HepG2 (cell line): ENCODE measurements at regions not wholly inside any gene's neighbourhood (a gene's known extent, or its start where the extent isn't known, plus 50 kb on each side); places are given as distances from the start of the nearest gene placed in this dataset.

ENCODE experiments used
- DBP ChIP-seq: sonication (generic); formaldehyde crosslinking; IDR thresholded peaks from 2 replicates; pipeline ENCODE4 v1.4.0; 2020; ENCODE audit warnings: missing genetic modification reagents; ENCODE audit errors: not compliant biosample characterization
- EP300 ChIP-seq, 3 experiments: sonication (generic) in 1 of 3; formaldehyde crosslinking in 1 of 3; IDR thresholded peaks; 2 replicates each; pipeline versions ENCODE4 v1.5.1 to v1.6.1; 2011 to 2020; ENCODE audit warnings: low read depth in 2 of 3, low read length in 2 of 3, borderline replicate concordance in 1 of 3, improper control_type of control experiment in 1 of 3, mild to moderate bottlenecking in 1 of 3, missing genetic modification reagents in 1 of 3, moderate library complexity in 1 of 3
- KMT2A ChIP-seq: sonication (generic); formaldehyde crosslinking; IDR thresholded peaks from 2 replicates; pipeline ENCODE4 v1.4.0; 2020; ENCODE audit warnings: missing genetic modification reagents
- MXD3 ChIP-seq: IDR thresholded peaks from 2 replicates; pipeline ENCODE4 v1.6.1; 2016; ENCODE audit warnings: mild to moderate bottlenecking, missing biosample characterization, missing genetic modification reagents
- POLR2A ChIP-seq, 2 experiments: IDR thresholded peaks; 2 replicates each; pipeline ENCODE4 v1.6.1; 2011; ENCODE audit warnings: low read depth in 2 of 2, low read length in 2 of 2, mild to moderate bottlenecking in 1 of 2, moderate library complexity in 1 of 2; ENCODE audit not compliant: insufficient read depth in 1 of 2
- RBAK ChIP-seq: sonication (generic); formaldehyde crosslinking; IDR thresholded peaks from 2 replicates; pipeline ENCODE4 v1.5.1; 2020; ENCODE audit warnings: mild to moderate bottlenecking, missing genetic modification reagents
- ZMYM4 ChIP-seq: sonication (generic); formaldehyde crosslinking; IDR thresholded peaks from 2 replicates; pipeline ENCODE4 v1.8.1; 2023; ENCODE audit warnings: mild to moderate bottlenecking, missing genetic modification reagents
- ZNF264 ChIP-seq: sonication (generic); formaldehyde crosslinking; IDR thresholded peaks from 2 replicates; pipeline ENCODE4 v1.4.0; 2020; ENCODE audit warnings: missing genetic modification reagents
- ZSCAN31 ChIP-seq: sonication (generic); formaldehyde crosslinking; IDR thresholded peaks from 2 replicates; pipeline ENCODE4 v1.5.0; 2020; ENCODE audit warnings: low read depth, mild to moderate bottlenecking, missing genetic modification reagents

- TF ChIP-seq RBAK (CRISPR knock-in tag) (no peak), POLR2A (IDR thresholded peaks at IDR 0.05; ENCODE audit: insufficient read depth in 1 of 2, low read depth in 2 of 2, low read length in 2 of 2) (no peak), KMT2A (no peak), MXD3 (CRISPR knock-in tag) (no peak), ZNF264 (CRISPR knock-in tag) (no peak), ZMYM4 (CRISPR knock-in tag) (no peak), DBP (CRISPR knock-in tag) (no peak), EP300 (IDR thresholded peaks at IDR 0.05; ENCODE audit: low read depth in 2 of 2, low read length in 2 of 2) (no peak), EP300 (CRISPR knock-in tag; IDR thresholded peaks at IDR 0.05; ENCODE audit: borderline replicate concordance) (no peak), ZSCAN31 (CRISPR knock-in tag) (no peak)
Observed at GRCh38 chr5:110945874-110946436, 125.6 kb upstream of the TSLP start.
